ENCODE measurements at regions not wholly inside any gene's neighbourhood (a gene's known extent, or its start where the extent isn't known, plus 50 kb on each side); places are given as distances from the start of the nearest gene placed in this dataset.

DNA sequence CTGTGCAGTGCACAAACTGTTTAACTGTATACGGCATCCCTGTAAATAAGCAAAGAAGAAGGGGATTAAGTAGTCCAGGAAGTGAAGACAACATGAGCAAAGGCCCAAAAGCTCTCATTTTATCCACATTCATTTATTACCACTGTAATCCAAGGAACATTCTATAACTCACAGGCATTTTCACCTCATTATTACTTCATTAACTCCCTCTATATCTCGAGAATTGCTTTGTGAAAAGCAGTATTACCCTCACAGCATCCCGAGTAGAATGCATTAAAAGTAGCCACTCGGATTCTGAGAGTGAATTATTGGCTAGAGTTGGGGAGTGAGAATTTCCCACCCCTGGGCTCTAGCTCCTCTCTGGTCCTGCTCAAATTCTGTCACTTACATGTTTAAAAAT, 51.0 kb upstream of the CHCHD3 start:
- H3K27ac ChIP-seq: no peak overlapping the region
- H3K4me3 ChIP-seq: no peak overlapping the region
- no peaks in the 10 kb centered on the region for H3K4me1 ChIP-seq (ENCODE audit: low read depth)
- no peaks in the 10 kb centered on the region for H3K27me3 ChIP-seq
- TF ChIP-seq, protein P1, sequence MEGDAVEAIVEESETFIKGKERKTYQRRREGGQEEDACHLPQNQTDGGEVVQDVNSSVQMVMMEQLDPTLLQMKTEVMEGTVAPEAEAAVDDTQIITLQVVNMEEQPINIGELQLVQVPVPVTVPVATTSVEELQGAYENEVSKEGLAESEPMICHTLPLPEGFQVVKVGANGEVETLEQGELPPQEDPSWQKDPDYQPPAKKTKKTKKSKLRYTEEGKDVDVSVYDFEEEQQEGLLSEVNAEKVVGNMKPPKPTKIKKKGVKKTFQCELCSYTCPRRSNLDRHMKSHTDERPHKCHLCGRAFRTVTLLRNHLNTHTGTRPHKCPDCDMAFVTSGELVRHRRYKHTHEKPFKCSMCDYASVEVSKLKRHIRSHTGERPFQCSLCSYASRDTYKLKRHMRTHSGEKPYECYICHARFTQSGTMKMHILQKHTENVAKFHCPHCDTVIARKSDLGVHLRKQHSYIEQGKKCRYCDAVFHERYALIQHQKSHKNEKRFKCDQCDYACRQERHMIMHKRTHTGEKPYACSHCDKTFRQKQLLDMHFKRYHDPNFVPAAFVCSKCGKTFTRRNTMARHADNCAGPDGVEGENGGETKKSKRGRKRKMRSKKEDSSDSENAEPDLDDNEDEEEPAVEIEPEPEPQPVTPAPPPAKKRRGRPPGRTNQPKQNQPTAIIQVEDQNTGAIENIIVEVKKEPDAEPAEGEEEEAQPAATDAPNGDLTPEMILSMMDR (IDR thresholded peaks at IDR 0.05; ENCODE audit: low read depth, low read length): no peak
- H3K9me3 ChIP-seq (ENCODE audit: low read depth): no peaks in the 10 kb centered on the region
- H3K36me3 ChIP-seq: no peaks in the 10 kb centered on the region
- DNase-seq (ENCODE audit: low read depth in 1 of 2, low spot score in 1 of 2): no peak

DNA sequence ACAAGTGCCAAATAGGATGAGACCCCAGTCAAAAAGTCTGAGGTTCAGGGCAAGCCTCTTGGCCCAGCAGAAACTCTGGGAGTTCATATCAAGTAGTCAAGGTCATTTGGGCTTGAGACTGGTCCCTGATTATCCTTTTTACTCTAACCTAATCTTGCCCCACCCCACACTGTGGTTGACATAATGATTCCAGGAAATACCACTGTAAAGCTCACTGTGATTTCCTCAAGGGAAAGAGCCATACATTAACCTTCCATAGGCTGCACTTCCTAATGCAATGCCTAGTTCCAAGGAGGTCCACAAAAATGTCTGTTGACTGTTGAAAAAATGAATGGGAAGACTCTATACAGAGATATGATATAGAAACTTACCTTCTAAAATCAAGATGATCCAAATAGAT, 52.9 kb upstream of the CHCHD3 start:
- no peaks in the 10 kb centered on the region for H3K36me3 ChIP-seq

DNA sequence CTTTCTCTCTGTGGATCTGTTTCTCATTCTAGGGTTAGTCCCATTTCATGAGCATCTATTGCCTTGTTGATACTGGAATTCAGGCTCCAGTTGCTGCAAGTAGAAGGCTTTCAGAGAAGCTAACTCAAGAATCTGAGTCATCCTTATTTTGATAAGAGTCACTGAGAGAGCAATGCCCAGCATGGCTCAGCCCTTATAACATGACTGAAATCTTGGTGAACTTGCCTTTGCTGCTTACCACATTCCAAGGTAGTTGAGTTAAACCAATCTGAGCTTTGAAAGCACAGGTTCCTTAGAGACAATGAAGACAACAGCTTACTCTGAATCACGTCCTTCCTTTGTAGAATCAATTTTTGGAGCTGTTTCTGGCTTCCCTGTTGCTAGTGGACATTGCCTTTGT, 53.6 kb upstream of the CHCHD3 start:
- no peak overlapping the region for H3K27ac ChIP-seq
- H3K4me1 ChIP-seq (ENCODE audit: low read depth): no peaks in the 10 kb centered on the region
- H3K36me3 ChIP-seq: no peaks in the 10 kb centered on the region
- TF ChIP-seq, protein P1 (IDR thresholded peaks at IDR 0.05; ENCODE audit: low read depth, low read length): no peak
- H3K9me3 ChIP-seq (ENCODE audit: low read depth): no peaks in the 10 kb centered on the region
- DNase-seq (ENCODE audit: low read depth in 1 of 2, low spot score in 1 of 2): peak in 1 of 2 donors; percentile 2
- no peak overlapping the region for H3K4me3 ChIP-seq
- no peaks in the 10 kb centered on the region for H3K27me3 ChIP-seq

More for the DNA sequence above, 52.9 kb upstream of the CHCHD3 start:
- no peak overlapping the region for H3K4me3 ChIP-seq
- H3K27ac ChIP-seq: no peak overlapping the region
- H3K9me3 ChIP-seq (ENCODE audit: low read depth): no peaks in the 10 kb centered on the region
- DNase-seq (ENCODE audit: low read depth in 1 of 2, low spot score in 1 of 2): no peak
- no peaks in the 10 kb centered on the region for H3K4me1 ChIP-seq (ENCODE audit: low read depth)
- no peaks in the 10 kb centered on the region for H3K27me3 ChIP-seq
- TF ChIP-seq, protein P1 (IDR thresholded peaks at IDR 0.05; ENCODE audit: low read depth, low read length): no peak

DNA sequence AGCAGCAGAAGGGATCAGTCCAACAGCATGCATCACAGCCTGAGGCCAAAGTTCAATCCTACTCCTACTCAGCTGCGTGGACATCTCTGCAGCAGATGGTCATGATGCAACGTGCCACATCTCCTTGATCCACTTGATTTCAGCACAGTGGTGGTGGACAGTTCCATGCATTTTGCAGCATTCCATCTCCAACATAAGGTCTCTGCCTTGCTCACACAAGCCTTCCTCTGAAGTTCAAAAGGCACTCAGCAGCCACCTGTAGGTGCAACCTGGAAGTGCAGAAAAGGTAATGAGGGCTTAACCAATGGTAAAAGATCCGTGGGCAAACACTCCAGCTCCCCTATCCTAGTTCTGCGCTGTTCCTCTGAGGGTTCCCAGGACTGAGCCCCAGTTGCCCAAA, 57.5 kb upstream of the CHCHD3 start:
- H3K27me3 ChIP-seq: no peaks in the 10 kb centered on the region
- H3K36me3 ChIP-seq: no peaks in the 10 kb centered on the region
- no peaks in the 10 kb centered on the region for H3K4me1 ChIP-seq (ENCODE audit: low read depth)
- DNase-seq (ENCODE audit: low read depth in 1 of 2, low spot score in 1 of 2): peak; percentile 68 to 76
- TF ChIP-seq, protein P1 (IDR thresholded peaks at IDR 0.05; ENCODE audit: low read depth, low read length): peak; percentile 54
- H3K27ac ChIP-seq: no peak overlapping the region
- no peaks in the 10 kb centered on the region for H3K9me3 ChIP-seq (ENCODE audit: low read depth)
- H3K4me3 ChIP-seq: no peak overlapping the region

DNA sequence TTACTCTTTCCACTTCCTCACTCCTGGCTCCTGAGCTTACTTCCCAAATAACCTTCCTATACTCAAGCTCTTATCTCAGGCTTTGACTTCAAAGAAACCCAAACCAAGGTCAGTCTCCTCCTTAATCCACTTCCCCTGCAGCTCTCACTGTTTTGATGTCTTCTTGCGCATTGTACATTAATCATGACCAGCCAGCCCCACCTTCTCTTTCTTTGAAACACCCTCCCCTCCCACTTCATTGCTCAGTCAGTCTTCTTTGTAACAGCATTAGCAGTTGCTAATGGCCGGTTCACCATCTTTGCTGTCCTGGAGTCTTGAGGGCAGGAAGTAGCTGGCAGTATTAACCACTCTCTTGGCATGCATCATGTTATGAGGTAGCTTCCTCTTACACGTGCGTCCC, 57.9 kb upstream of the CHCHD3 start:
- DNase-seq (ENCODE audit: low read depth in 1 of 2, low spot score in 1 of 2): no peak
- Histone ChIP-seq H3K9me3 (ENCODE audit: low read depth) (no peaks in the 10 kb centered on the region), H3K4me3 (no peak overlapping the region), H3K27ac (no peak overlapping the region), H3K27me3 (no peaks in the 10 kb centered on the region), H3K4me1 (ENCODE audit: low read depth) (no peaks in the 10 kb centered on the region), H3K36me3 (no peaks in the 10 kb centered on the region)
- TF ChIP-seq, protein P1 (IDR thresholded peaks at IDR 0.05; ENCODE audit: low read depth, low read length): no peak
